GM19043 (cell line): ENCODE measurements at regions not wholly inside any gene's neighbourhood (a gene's known extent, or its start where the extent isn't known, plus 50 kb on each side); places are given as distances from the start of the nearest gene placed in this dataset.

ENCODE experiments used
- ATAC-seq: cut with Tn5 transposase; IDR thresholded peaks from one replicate; pipeline ENCODE4 v1.9.1; 2021; ENCODE audit warnings: low read depth; ENCODE audit not compliant: unreplicated experiment

GRCh38 chr20:19073584-19074218 lies 138.7 kb upstream of the SLC24A3 start:
- ATAC-seq: no peak

GRCh38 chr20:19074356-19074755 lies 138.1 kb upstream of the SLC24A3 start:
- ATAC-seq: no peak

- ATAC-seq: no peak
Observed at GRCh38 chr20:19074828-19075516, 137.5 kb upstream of the SLC24A3 start.

- no peak for ATAC-seq
Observed at GRCh38 chr20:19077370-19078220, 134.8 kb upstream of the SLC24A3 start.

GRCh38 chr20:19078448-19079373 lies 133.7 kb upstream of the SLC24A3 start:
- no peak for ATAC-seq

- ATAC-seq: no peak
Observed at GRCh38 chr20:19079536-19080299, 132.7 kb upstream of the SLC24A3 start.

GRCh38 chr20:19081937-19082336 lies 130.5 kb upstream of the SLC24A3 start:
- ATAC-seq: no peak

- ATAC-seq: no peak
Observed at GRCh38 chr20:19083136-19083621, 129.3 kb upstream of the SLC24A3 start.

GRCh38 chr20:19090332-19090731 lies 122.1 kb upstream of the SLC24A3 start:
- ATAC-seq: no peak

- no peak for ATAC-seq
Observed at GRCh38 chr20:19094959-19095541, 117.4 kb upstream of the SLC24A3 start.

- ATAC-seq: no peak
Observed at GRCh38 chr20:19095762-19096161, 116.7 kb upstream of the SLC24A3 start.

- no peak for ATAC-seq
Observed at GRCh38 chr20:19096843-19097242, 115.6 kb upstream of the SLC24A3 start.

GRCh38 chr20:19098117-19098516 lies 114.3 kb upstream of the SLC24A3 start:
- ATAC-seq: no peak

GRCh38 chr20:19098806-19099578 lies 113.5 kb upstream of the SLC24A3 start:
- no peak for ATAC-seq

GRCh38 chr20:19099596-19100545 lies 112.6 kb upstream of the SLC24A3 start:
- no peak for ATAC-seq

- no peak for ATAC-seq
Observed at GRCh38 chr20:19100975-19101374, 111.5 kb upstream of the SLC24A3 start.

- no peak for ATAC-seq
Observed at GRCh38 chr20:19104186-19104585, 108.3 kb upstream of the SLC24A3 start.
